HG02981 (cell line): ENCODE measurements at regions not wholly inside any gene's neighbourhood (a gene's known extent, or its start where the extent isn't known, plus 50 kb on each side); places are given as distances from the start of the nearest gene placed in this dataset.
"Not testable (repeated sequence)": the region's sequence is repeated elsewhere in the genome, so short reads cannot be mapped to it uniquely, and the experiment has no call there.

ENCODE experiments used
- ATAC-seq: cut with Tn5 transposase; IDR thresholded peaks from one replicate; pipeline ENCODE4 v1.9.1; 2021; ENCODE audit warnings: mild to moderate bottlenecking, moderate library complexity; ENCODE audit not compliant: unreplicated experiment

DNA sequence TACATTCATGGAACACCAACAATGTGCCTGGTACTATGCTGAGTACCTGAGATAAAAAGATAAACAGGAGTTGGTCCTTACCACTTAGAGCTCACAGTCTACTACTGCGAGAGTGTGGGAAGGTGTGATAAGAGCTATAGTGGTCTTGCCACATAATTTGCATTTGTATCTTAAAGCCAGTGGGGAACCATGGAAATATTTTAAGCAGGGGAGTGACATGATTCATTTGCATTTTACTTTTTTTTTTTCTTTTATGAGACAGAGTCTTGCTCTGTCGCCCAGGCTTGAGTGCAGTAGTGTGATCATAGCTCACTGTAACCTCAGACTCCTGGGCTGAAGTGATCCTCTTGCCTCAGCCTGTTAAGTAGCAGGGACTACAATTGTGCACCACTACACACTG lies 53.6 kb downstream of the SRGAP2 start:
- ATAC-seq, result peak; percentile 92

- not testable (repeated sequence) for ATAC-seq
Measured at GRCh38 chr1:206261473-206261872, 58.1 kb downstream of the SRGAP2 start.

DNA sequence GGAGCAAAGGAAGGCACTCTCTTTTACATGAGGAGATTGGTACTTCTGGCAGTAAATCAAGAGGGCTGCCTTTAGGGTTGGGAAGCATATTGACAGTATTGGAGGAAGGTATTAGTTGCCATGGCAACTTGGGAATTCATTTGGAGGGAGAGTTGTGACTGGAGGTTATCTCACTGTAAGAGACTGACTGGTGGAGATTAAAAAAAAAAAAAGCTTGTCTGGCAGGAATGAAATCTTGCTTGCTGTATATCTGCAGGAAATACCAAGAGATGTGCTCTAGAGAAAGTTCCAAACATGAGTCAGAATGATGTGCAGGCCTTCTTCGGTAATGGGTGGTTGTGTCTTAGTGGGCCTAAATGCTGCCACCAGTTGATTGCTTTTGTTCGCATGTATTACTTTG lies 59.1 kb downstream of the SRGAP2 start:
- not testable (repeated sequence) for ATAC-seq

DNA sequence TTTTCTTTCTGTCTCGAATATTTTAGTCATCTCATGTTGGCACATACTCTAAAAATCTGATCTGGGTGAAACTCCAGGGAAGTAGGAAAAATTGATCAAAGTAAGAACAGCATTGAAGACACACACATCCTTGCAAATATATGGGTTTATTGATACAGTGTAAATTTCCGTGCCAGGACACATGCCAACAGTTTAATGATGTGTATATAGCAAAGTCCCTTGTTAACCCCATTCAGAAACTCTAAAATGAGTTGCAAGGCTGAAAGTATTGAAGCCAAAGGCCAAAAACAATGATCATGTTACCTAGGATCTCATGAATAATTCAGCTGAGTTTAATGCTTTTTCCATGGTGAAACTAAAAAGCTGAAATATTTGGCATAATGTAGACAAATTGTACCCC lies 61.6 kb downstream of the SRGAP2 start:
- not testable (repeated sequence) for ATAC-seq

DNA sequence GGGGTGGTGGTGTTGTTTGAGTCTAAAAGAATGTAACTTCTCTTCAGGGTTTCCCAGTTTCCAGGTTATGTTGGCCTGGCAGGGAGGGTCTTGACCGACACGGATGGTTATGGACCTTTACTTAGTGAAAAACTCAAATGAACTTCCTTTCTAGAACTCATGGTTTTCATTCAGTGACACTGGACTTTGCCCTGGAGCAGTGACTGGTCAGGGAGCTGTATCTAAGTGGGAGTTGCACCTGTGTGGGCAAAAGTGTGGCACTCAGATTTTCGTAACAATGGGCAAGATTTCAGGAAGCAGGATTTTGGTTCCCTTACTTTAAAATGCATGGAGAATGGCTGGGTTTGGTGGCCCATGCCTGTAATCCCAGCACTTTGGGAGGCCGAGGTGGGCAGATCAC lies 67.8 kb downstream of the SRGAP2 start:
- ATAC-seq, result not testable (repeated sequence)

DNA sequence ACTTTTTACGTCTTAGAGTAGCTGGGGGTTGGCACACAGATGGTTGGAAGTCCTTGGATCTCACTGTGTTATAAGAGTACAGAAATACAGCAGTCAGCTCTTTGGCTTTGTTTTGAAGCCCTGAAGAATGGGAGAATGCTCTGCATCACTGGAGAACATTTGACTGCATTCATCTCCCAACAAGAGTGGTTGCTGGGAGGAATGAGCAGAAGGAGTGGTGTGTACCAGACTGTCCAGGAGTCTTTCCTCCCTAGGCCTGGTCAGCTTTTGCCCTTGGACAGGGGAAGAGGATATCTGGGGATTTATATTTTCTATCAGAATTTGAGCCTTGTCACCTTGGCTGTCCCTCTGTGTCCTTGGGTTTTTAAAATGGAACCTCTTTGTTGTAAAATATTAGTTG lies 69.8 kb downstream of the SRGAP2 start:
- not testable (repeated sequence) for ATAC-seq

GRCh38 chr1:206276143-206276542 lies 72.8 kb downstream of the SRGAP2 start:
- not testable (repeated sequence) for ATAC-seq

DNA sequence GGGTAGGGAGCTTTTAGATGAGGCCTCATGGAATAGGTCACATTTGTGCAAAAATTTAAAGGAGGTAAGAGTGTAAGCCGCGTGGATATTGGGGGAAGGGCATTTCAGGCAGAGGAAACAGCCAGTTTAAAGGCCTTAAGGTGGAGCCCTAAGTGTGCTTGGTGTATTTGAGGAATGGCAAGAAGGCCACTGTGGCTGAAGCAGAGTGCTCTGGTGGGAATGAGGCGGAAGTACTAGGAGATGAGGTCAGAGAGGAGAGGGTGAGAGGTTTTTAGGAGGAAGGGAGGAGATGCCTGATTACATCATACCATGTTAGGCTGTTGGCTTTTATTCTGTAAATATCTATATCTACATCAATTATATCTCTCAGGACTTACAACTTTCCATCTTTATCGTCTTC lies 75.3 kb downstream of the SRGAP2 start:
- not testable (repeated sequence) for ATAC-seq

- ATAC-seq, result not testable (repeated sequence)
Measured at GRCh38 chr1:206280683-206281082, 77.3 kb downstream of the SRGAP2 start.

- peak; percentile 69 for ATAC-seq
Measured at GRCh38 chr1:206281912-206282654, 78.7 kb downstream of the SRGAP2 start.

DNA sequence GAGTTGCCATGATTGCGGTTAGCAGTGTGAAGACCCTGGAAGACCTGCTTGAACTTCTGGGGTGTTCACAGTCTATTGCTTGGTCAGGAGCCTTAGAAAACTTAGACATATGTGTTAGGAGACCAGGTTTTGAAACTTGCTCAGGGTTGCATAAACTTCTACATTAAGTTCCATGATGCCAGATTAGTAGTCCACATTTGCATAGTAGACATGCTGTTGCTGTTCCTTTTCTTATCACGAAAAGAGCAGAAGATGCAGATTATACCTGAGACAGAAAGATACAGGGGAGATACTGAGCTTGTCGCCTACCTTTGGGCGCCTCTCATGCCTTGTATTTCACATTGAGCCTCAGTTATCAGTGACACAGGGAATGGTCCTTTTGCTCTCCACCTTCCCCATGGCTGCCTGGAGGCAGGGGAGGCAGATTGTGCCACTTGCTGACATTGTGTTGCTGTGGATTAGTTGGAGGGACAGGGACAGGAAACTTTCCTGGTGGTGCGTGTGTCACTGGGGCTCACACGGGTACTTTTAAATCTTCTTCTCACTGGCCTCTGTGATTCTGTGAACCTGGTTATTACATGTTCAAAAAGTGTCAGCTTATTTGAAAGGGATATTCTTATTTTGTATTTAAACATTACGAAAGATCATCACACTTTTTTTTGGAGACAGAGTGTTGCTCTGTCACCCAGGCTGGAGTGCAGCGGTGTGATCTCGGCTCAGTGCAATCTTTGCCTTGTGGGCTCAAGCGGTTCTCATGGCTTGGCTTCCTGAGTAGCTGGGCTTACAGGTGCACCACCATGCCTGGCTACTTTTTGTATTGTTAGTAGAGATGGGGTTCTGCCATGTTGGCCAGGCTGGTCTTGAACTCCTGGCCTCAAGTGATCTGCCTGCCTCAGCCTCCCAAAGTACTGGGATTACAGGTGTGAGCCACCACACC lies 82.0 kb downstream of the SRGAP2 start:
- ATAC-seq, result not testable (repeated sequence)

GRCh38 chr1:206287759-206288158 lies 84.4 kb downstream of the SRGAP2 start:
- ATAC-seq, result not testable (repeated sequence)

- ATAC-seq, result not testable (repeated sequence)
Measured at GRCh38 chr1:206288453-206288852, 85.1 kb downstream of the SRGAP2 start.

- not testable (repeated sequence) for ATAC-seq
Measured at GRCh38 chr1:206297145-206298031, 94.0 kb downstream of the SRGAP2 start.

GRCh38 chr1:206298032-206298392 lies 94.7 kb downstream of the SRGAP2 start:
- not testable (repeated sequence) for ATAC-seq

DNA sequence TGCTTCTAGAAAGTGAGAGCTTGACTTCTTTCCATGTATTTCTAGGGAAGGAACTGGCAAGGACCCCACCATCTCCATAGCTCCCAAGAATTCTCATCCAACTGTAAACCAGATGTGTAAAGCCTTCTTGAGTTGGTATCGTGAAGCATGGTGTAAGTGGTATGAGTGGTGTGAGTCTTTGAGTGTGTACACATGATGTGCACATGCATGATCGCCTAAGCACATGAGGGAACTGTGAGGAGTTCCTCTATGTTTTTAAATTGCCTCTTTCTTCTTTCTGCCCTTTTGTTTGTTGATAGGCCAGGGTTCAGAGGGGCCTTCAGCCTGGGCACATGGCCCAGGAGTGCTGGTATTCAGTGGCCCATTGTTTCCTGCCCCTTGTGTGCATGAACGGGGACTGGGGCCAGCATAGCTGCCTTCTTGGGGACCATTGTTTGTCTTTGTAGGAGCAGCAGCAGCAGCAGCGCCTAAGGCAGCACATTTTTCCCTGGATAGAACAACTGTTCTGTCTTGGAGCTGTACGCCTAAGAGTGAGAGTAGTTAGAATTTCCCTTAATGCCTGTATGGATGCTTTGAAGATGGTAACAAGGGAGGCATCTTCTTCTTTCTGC lies 95.9 kb downstream of the SRGAP2 start:
- not testable (repeated sequence) for ATAC-seq

DNA sequence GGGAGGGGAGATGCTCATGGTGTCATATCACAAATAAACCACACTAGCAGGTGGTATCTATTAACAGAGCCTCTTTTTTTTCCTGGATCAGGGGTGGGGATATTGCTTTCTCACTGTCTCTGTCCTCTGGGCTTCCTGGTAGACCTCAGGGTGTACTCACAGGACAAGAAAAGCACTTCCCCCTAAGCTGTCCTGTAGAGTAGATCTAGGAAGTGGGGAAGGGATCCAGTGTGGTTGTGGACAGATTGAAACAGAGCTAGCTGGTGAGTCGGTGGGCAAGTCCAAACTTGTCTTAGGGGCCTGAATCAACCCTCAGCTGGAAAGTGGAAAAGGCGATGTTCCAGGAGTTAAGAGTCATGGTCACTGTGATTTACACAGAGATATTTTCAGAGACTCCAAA lies 96.6 kb downstream of the SRGAP2 start:
- ATAC-seq, result not testable (repeated sequence)

- not testable (repeated sequence) for ATAC-seq
Measured at GRCh38 chr1:206302056-206302455, 98.7 kb downstream of the SRGAP2 start.

- ATAC-seq, result not testable (repeated sequence)
Measured at GRCh38 chr1:206307442-206307841, 104.1 kb downstream of the SRGAP2 start.

GRCh38 chr1:206310948-206311347 lies 107.6 kb downstream of the SRGAP2 start:
- ATAC-seq, result not testable (repeated sequence)
